GM23338 (cell line): ENCODE measurements at regions not wholly inside any gene's neighbourhood (a gene's known extent, or its start where the extent isn't known, plus 50 kb on each side); places are given as distances from the start of the nearest gene placed in this dataset.

Source experiments
- ATAC-seq: fragments of 200-7000 bp; cut with Tn5 transposase; 3 replicates; pipeline ENCODE4 v1.9.1; 2020
- DNase-seq: peaks from one replicate; pipeline ENCODE4 v3.0.0-alpha.2; 2015; ENCODE audit warnings: low spot score
- H2AFZ ChIP-seq: fragments of 200-600 bp; sonication (generic); 2 replicates; pipeline ENCODE4 v1.8.0; 2016; ENCODE audit warnings: antibody characterized with exemption, mild to moderate bottlenecking, moderate library complexity
- H3F3A ChIP-seq: fragments of 200-600 bp; sonication (generic); replicated peaks from 2 replicates; pipeline ENCODE4 v1.8.0; 2017; ENCODE audit warnings: antibody characterized with exemption, mixed run types, low read depth
- H3K27ac ChIP-seq: fragments of 200-600 bp; sonication (generic); 2 replicates; pipeline ENCODE4 v1.6.1; 2016; ENCODE audit warnings: low read depth
- H3K27me3 ChIP-seq: fragments of 200-600 bp; sonication (generic); 2 replicates; pipeline ENCODE4 v1.8.0; 2016; ENCODE audit warnings: mild to moderate bottlenecking, mixed run types, moderate library complexity; ENCODE audit not compliant: insufficient read depth
- H3K36me3 ChIP-seq: fragments of 200-600 bp; sonication (generic); 2 replicates; pipeline ENCODE4 v1.8.0; 2016; ENCODE audit warnings: mild to moderate bottlenecking; ENCODE audit not compliant: insufficient read depth
- H3K4me1 ChIP-seq: fragments of 200-600 bp; sonication (generic); 2 replicates; pipeline ENCODE4 v1.8.0; 2016; ENCODE audit warnings: mild to moderate bottlenecking, moderate library complexity; ENCODE audit not compliant: insufficient read depth
- H3K4me2 ChIP-seq: fragments of 200-600 bp; sonication (generic); 2 replicates; pipeline ENCODE4 v1.7.1; 2017; ENCODE audit warnings: mixed run types
- H3K4me3 ChIP-seq: fragments of 200-600 bp; sonication (generic); 2 replicates; pipeline ENCODE4 v1.6.1; 2016; ENCODE audit warnings: mixed run types
- H3K79me2 ChIP-seq: fragments of 200-600 bp; sonication (generic); replicated peaks from 2 replicates; pipeline ENCODE4 v1.8.0; 2017; ENCODE audit warnings: mild to moderate bottlenecking; ENCODE audit not compliant: insufficient read depth
- H3K9me2 ChIP-seq: fragments of 200-600 bp; sonication (generic); 2 replicates; pipeline ENCODE4 v1.8.0; 2017; ENCODE audit not compliant: insufficient read depth
- H4K20me1 ChIP-seq: fragments of 200-600 bp; sonication (generic); replicated peaks from 2 replicates; pipeline ENCODE4 v1.8.0; 2017; ENCODE audit warnings: mild to moderate bottlenecking; ENCODE audit not compliant: insufficient read depth
- H3K27ac Mint-ChIP-seq: 2 replicates; pipeline ENCODE4 v1.8.0; 2020; ENCODE audit warnings: inconsistent platforms, mild to moderate bottlenecking, moderate library complexity, mixed read lengths
- H3K27me3 Mint-ChIP-seq: 3 replicates; pipeline ENCODE4 v1.8.0; 2022; ENCODE audit warnings: low read depth, mild to moderate bottlenecking, moderate library complexity, mixed read lengths, inconsistent platforms; ENCODE audit not compliant: insufficient read depth, poor library complexity
- H3K36me3 Mint-ChIP-seq: 3 replicates; pipeline ENCODE4 v1.8.0; 2021; ENCODE audit warnings: low read depth, mild to moderate bottlenecking, inconsistent platforms, moderate library complexity, mixed read lengths
- H3K4me1 Mint-ChIP-seq: 3 replicates; pipeline ENCODE4 v1.8.0; 2020; ENCODE audit warnings: mild to moderate bottlenecking, inconsistent platforms, mixed read lengths
- H3K4me3 Mint-ChIP-seq: 3 replicates; pipeline ENCODE4 v1.8.0; 2021; ENCODE audit warnings: moderate library complexity, mild to moderate bottlenecking, inconsistent platforms, mixed read lengths
- H3K9me3 Mint-ChIP-seq: 3 replicates; pipeline ENCODE4 v1.8.0; 2020; ENCODE audit warnings: moderate library complexity, mild to moderate bottlenecking, inconsistent platforms, mixed read lengths
- EZH2 ChIP-seq: fragments of 200-600 bp; sonication (generic); IDR thresholded peaks from one replicate; pipeline ENCODE4 v1.8.0; 2017; ENCODE audit warnings: antibody characterized with exemption, mild to moderate bottlenecking, low read depth; ENCODE audit not compliant: unreplicated experiment
- JUNB ChIP-seq: IDR thresholded peaks from one replicate; pipeline ENCODE4 v1.6.1; 2016; ENCODE audit warnings: antibody characterized with exemption; ENCODE audit not compliant: unreplicated experiment
- NANOG ChIP-seq: IDR thresholded peaks from 2 replicates; pipeline ENCODE4 v1.6.1; 2016; ENCODE audit warnings: antibody characterized with exemption, borderline replicate concordance
- REST ChIP-seq: IDR thresholded peaks from one replicate; pipeline ENCODE4 v1.6.1; 2018; ENCODE audit warnings: antibody characterized with exemption; ENCODE audit not compliant: unreplicated experiment
- STAT1 ChIP-seq: IDR thresholded peaks from one replicate; pipeline ENCODE4 v1.6.1; 2016; ENCODE audit warnings: antibody characterized with exemption; ENCODE audit not compliant: unreplicated experiment
- ZNF331 ChIP-seq: fragments of 250-450 bp; sonication (Bioruptor Pico); IDR thresholded peaks from 2 replicates; pipeline ENCODE4 v1.5.0; 2020; ENCODE audit warnings: low read depth, mild to moderate bottlenecking, moderate library complexity
- ZNF462 ChIP-seq: fragments of 250-450 bp; sonication (Bioruptor Pico); IDR thresholded peaks from 2 replicates; pipeline ENCODE4 v1.5.0; 2020; ENCODE audit warnings: mild to moderate bottlenecking, moderate library complexity
- TF ChIP-seq, protein P1 (sequence below), 2 experiments: fragments of 200-600 bp in 1 of 2; sonication (generic) in 1 of 2; conservative IDR thresholded peaks; 2 replicates each; pipeline versions ENCODE4 v1.5.1 to v1.6.1; 2016 to 2017; ENCODE audit warnings: antibody characterized with exemption in 2 of 2, low read depth in 2 of 2, mild to moderate bottlenecking in 2 of 2, moderate library complexity in 1 of 2
- TF ChIP-seq, protein P2 (sequence below): IDR thresholded peaks from 2 replicates; pipeline ENCODE4 v1.6.1; 2016; ENCODE audit warnings: antibody characterized with exemption

DNA sequence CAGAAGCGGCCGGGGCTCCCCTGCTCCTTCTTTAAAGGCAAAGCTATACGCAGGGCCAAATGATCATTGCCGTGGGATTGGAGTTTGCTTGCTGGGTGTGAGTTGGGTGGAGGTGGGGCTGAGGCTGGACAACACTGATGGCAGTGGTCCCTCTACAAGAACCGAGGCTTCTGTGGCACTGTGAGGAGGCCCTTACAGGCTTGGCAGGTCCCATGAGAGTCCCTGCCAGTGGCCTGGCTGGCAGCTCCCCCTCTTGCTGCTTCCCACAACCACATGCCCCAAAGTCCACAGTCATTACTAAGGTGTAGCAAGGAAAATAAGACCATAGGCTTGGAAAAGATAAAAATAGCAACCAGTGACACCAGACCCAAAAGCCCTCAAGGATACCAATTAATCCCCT lies 98.4 kb downstream of the ANKRD10 start:
- Mint-ChIP-seq H3K4me1 (peaks cover 30% of the 10 kb centered on the region), H3K27ac (0 out of 2 replicates have a peak overlapping the region, but pooled peaks have one; percentile 62), H3K27me3 (peaks cover 13% of the 10 kb centered on the region), H3K36me3 (no peaks in the 10 kb centered on the region), H3K9me3 (no peaks in the 10 kb centered on the region; the same call in 2 of the 3 replicates), H3K4me3 (no peak overlapping the region)
- Histone ChIP-seq H3F3A (no peaks in the 10 kb centered on the region), H4K20me1 (no peaks in the 10 kb centered on the region), H2AFZ (no peak overlapping the region), H3K79me2 (no peaks in the 10 kb centered on the region), H3K36me3 (no peaks in the 10 kb centered on the region), H3K4me3 (no peak overlapping the region), H3K4me2 (no peak overlapping the region), H3K27ac (no peak overlapping the region), H3K9me2 (no peaks in the 10 kb centered on the region), H3K27me3 (peaks cover 12% of the 10 kb centered on the region), H3K4me1 (peaks cover 5% of the 10 kb centered on the region)
- no peak for DNase-seq
- no peak for TF ChIP-seq NANOG
- TF ChIP-seq, protein P1, sequence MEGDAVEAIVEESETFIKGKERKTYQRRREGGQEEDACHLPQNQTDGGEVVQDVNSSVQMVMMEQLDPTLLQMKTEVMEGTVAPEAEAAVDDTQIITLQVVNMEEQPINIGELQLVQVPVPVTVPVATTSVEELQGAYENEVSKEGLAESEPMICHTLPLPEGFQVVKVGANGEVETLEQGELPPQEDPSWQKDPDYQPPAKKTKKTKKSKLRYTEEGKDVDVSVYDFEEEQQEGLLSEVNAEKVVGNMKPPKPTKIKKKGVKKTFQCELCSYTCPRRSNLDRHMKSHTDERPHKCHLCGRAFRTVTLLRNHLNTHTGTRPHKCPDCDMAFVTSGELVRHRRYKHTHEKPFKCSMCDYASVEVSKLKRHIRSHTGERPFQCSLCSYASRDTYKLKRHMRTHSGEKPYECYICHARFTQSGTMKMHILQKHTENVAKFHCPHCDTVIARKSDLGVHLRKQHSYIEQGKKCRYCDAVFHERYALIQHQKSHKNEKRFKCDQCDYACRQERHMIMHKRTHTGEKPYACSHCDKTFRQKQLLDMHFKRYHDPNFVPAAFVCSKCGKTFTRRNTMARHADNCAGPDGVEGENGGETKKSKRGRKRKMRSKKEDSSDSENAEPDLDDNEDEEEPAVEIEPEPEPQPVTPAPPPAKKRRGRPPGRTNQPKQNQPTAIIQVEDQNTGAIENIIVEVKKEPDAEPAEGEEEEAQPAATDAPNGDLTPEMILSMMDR (conservative IDR thresholded peaks at IDR 0.05; ENCODE audit: low read depth in 2 of 2), result no peak
- no peak for TF ChIP-seq STAT1
- TF ChIP-seq ZNF331 (CRISPR knock-in tag), result no peak
- ATAC-seq, result no peak

DNA sequence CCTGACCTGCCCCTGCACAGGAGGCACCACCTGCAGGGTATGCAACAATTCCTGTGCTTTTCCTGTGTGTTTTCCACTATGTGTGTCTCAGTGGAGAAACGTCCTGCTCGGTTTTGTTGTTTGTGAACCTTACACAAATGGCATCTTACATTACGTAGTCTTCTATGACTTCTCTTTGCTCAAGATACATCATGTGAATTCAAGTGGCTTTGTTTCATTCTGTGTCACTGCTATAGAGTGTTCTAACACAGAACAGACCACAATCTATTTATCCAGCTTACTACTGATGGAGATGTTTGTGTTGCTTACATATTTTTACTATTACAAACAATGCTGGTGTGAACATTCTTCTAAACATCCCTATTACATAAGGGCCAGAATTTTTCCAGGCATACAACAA lies 97.7 kb downstream of the ANKRD10 start:
- Histone ChIP-seq H3K4me2 (no peak overlapping the region), H3K27ac (no peak overlapping the region), H2AFZ (no peak overlapping the region), H3K4me3 (no peak overlapping the region), H3K27me3 (peaks cover 6% of the 10 kb centered on the region; the same call in 1 of the 2 replicates), H3K9me2 (no peaks in the 10 kb centered on the region), H3K79me2 (no peaks in the 10 kb centered on the region), H3K36me3 (no peaks in the 10 kb centered on the region), H3K4me1 (no peaks in the 10 kb centered on the region; the same call in 1 of the 2 replicates), H3F3A (no peaks in the 10 kb centered on the region), H4K20me1 (no peaks in the 10 kb centered on the region)
- peaks cover 25% of the 10 kb centered on the region for H3K4me1 Mint-ChIP-seq
- H3K36me3 Mint-ChIP-seq, result no peaks in the 10 kb centered on the region; the same call in 2 of the 3 replicates
- no peak overlapping the region for H3K4me3 Mint-ChIP-seq
- no peaks in the 10 kb centered on the region; the same call in 2 of the 3 replicates for H3K9me3 Mint-ChIP-seq
- ATAC-seq, result no peak
- H3K27ac Mint-ChIP-seq, result no peak overlapping the region
- H3K27me3 Mint-ChIP-seq, result peaks cover 15% of the 10 kb centered on the region
- DNase-seq, result no peak
- TF ChIP-seq STAT1 (no peak), EZH2 (no peak), JUNB (no peak), ZNF462 (CRISPR knock-in tag) (no peak), NANOG (no peak), REST (no peak), ZNF331 (CRISPR knock-in tag) (no peak)
- TF ChIP-seq, protein P2, sequence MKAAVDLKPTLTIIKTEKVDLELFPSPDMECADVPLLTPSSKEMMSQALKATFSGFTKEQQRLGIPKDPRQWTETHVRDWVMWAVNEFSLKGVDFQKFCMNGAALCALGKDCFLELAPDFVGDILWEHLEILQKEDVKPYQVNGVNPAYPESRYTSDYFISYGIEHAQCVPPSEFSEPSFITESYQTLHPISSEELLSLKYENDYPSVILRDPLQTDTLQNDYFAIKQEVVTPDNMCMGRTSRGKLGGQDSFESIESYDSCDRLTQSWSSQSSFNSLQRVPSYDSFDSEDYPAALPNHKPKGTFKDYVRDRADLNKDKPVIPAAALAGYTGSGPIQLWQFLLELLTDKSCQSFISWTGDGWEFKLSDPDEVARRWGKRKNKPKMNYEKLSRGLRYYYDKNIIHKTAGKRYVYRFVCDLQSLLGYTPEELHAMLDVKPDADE, result no peak
